Stimulated activated CD4-positive, alpha-beta T cell treated with anti-CD3 and anti-CD28 coated beads, Interleukin-15, amount 100 ng/mL, for 48 hours (primary cell): ENCODE measurements at regions not wholly inside any gene's neighbourhood (a gene's known extent, or its start where the extent isn't known, plus 50 kb on each side); places are given as distances from the start of the nearest gene placed in this dataset.

Experiments used
- DNase-seq, 2 donors: peaks; one replicate each; pipeline ENCODE4 v3.0.0-alpha.2; 2020; ENCODE audit warnings: low read depth in 2 of 2

- no peak for DNase-seq
These were observed 487.9 kb upstream of the MKI67 start for GRCh38 chr10:128614016-128614605.

- no peak for DNase-seq
These were observed 488.8 kb upstream of the MKI67 start for GRCh38 chr10:128614802-128615553.

- DNase-seq: no peak
These were observed 491.3 kb upstream of the MKI67 start for GRCh38 chr10:128617532-128617931.

- no peak for DNase-seq
These were observed 496.5 kb upstream of the MKI67 start for GRCh38 chr10:128622706-128623105.

- DNase-seq: no peak
These were observed 497.6 kb upstream of the MKI67 start for GRCh38 chr10:128623776-128624175.

GRCh38 chr10:128624656-128625530 lies 498.7 kb upstream of the MKI67 start:
- DNase-seq: no peak

- no peak for DNase-seq
These were observed 499.7 kb upstream of the MKI67 start for GRCh38 chr10:128625926-128626325.

GRCh38 chr10:128626397-128627000 lies 500.3 kb upstream of the MKI67 start:
- DNase-seq: no peak

GRCh38 chr10:128627811-128628210 lies 501.6 kb upstream of the MKI67 start:
- DNase-seq: no peak

- no peak for DNase-seq
These were observed 502.0 kb upstream of the MKI67 start for GRCh38 chr10:128628252-128628651.

- no peak for DNase-seq
These were observed 503.2 kb upstream of the MKI67 start for GRCh38 chr10:128629111-128630096.

GRCh38 chr10:128630787-128631252 lies 504.6 kb upstream of the MKI67 start:
- DNase-seq: no peak

- no peak for DNase-seq
These were observed 505.6 kb upstream of the MKI67 start for GRCh38 chr10:128631801-128632241.

GRCh38 chr10:128632694-128633093 lies 506.5 kb upstream of the MKI67 start:
- no peak for DNase-seq

- no peak for DNase-seq
These were observed 507.8 kb upstream of the MKI67 start for GRCh38 chr10:128633864-128634540.

GRCh38 chr10:128642023-128642422 lies 515.8 kb upstream of the MKI67 start:
- no peak for DNase-seq

GRCh38 chr10:128642502-128642901 lies 516.3 kb upstream of the MKI67 start:
- no peak for DNase-seq

- DNase-seq: no peak
These were observed 517.4 kb upstream of the MKI67 start for GRCh38 chr10:128643658-128644057.

- DNase-seq: no peak
These were observed 519.3 kb upstream of the MKI67 start for GRCh38 chr10:128645486-128645885.

- DNase-seq: no peak
These were observed 520.7 kb upstream of the MKI67 start for GRCh38 chr10:128646956-128647355.
